ENCODE measurements at regions not wholly inside any gene's neighbourhood (a gene's known extent, or its start where the extent isn't known, plus 50 kb on each side); places are given as distances from the start of the nearest gene placed in this dataset.

GRCh38 chr14:83316356-83316755, 1782.7 kb upstream of the SEL1L start:
- Histone ChIP-seq H3K9me3 (no peaks in the 10 kb centered on the region), H3K4me3 (no peak overlapping the region), H3K36me3 (no peaks in the 10 kb centered on the region), H3K27ac (no peak overlapping the region), H3K27me3 (no peaks in the 10 kb centered on the region), H3K4me1 (ENCODE audit: insufficient read depth) (no peaks in the 10 kb centered on the region)
- WGBS, 3 donors = 89 to 96% (median 93%) methylated on average over 1 of the region's 1 CpG
- no peak for DNase-seq
- intact Hi-C loops (cut with DNase I) = no loop called here
- TF ChIP-seq CTCF (IDR thresholded peaks at IDR 0.05) (no peak), EP300 (IDR thresholded peaks at IDR 0.05) (no peak), POLR2A (IDR thresholded peaks at IDR 0.05) (no peak)

- WGBS, 3 donors = 83 to 93% (median 87%) methylated on average over 2 of the region's 2 CpGs
- TF ChIP-seq POLR2A (IDR thresholded peaks at IDR 0.05) = no peak
- no peak for TF ChIP-seq EP300 (IDR thresholded peaks at IDR 0.05)
- TF ChIP-seq CTCF (IDR thresholded peaks at IDR 0.05) = no peak
- Histone ChIP-seq H3K4me1 (ENCODE audit: insufficient read depth) (no peaks in the 10 kb centered on the region), H3K27me3 (no peaks in the 10 kb centered on the region), H3K4me3 (no peak overlapping the region), H3K9me3 (no peaks in the 10 kb centered on the region), H3K27ac (no peak overlapping the region), H3K36me3 (no peaks in the 10 kb centered on the region)
- no peak for DNase-seq
- intact Hi-C loops (cut with DNase I) = no loop called here
Observed at GRCh38 chr14:83320837-83321236, 1787.2 kb upstream of the SEL1L start.

- Histone ChIP-seq H3K27me3 (no peaks in the 10 kb centered on the region), H3K9me3 (no peaks in the 10 kb centered on the region), H3K4me1 (ENCODE audit: insufficient read depth) (no peaks in the 10 kb centered on the region), H3K27ac (no peak overlapping the region), H3K4me3 (no peak overlapping the region), H3K36me3 (no peaks in the 10 kb centered on the region)
- intact Hi-C loops (cut with DNase I) = no loop called here
- no peak for DNase-seq
- 96 to 100% (median 99%) methylated on average over 2 of the region's 2 CpGs for WGBS, 3 donors
- TF ChIP-seq EP300 (IDR thresholded peaks at IDR 0.05) (no peak), CTCF (IDR thresholded peaks at IDR 0.05) (no peak), POLR2A (IDR thresholded peaks at IDR 0.05) (no peak)
Observed at GRCh38 chr14:83331513-83331912, 1797.9 kb upstream of the SEL1L start.

GRCh38 chr14:83342590-83342989, 1808.9 kb upstream of the SEL1L start:
- Histone ChIP-seq H3K9me3 (no peaks in the 10 kb centered on the region), H3K27ac (no peak overlapping the region), H3K4me3 (no peak overlapping the region), H3K36me3 (no peaks in the 10 kb centered on the region), H3K27me3 (no peaks in the 10 kb centered on the region), H3K4me1 (ENCODE audit: insufficient read depth) (no peaks in the 10 kb centered on the region)
- 69 to 79% (median 76%) methylated on average over 9 of the region's 9 CpGs for WGBS, 3 donors
- intact Hi-C loops (cut with DNase I) = no loop called here
- no peak for DNase-seq
- no peak for TF ChIP-seq CTCF (IDR thresholded peaks at IDR 0.05)
- no peak for TF ChIP-seq EP300 (IDR thresholded peaks at IDR 0.05)
- no peak for TF ChIP-seq POLR2A (IDR thresholded peaks at IDR 0.05)

GRCh38 chr14:83347874-83348273, 1814.2 kb upstream of the SEL1L start:
- no peak for DNase-seq
- TF ChIP-seq CTCF (IDR thresholded peaks at IDR 0.05) (no peak), POLR2A (IDR thresholded peaks at IDR 0.05) (no peak), EP300 (IDR thresholded peaks at IDR 0.05) (no peak)
- Histone ChIP-seq H3K4me3 (no peak overlapping the region), H3K36me3 (no peaks in the 10 kb centered on the region), H3K27me3 (no peaks in the 10 kb centered on the region), H3K27ac (no peak overlapping the region), H3K9me3 (no peaks in the 10 kb centered on the region), H3K4me1 (ENCODE audit: insufficient read depth) (no peaks in the 10 kb centered on the region)
- intact Hi-C loops (cut with DNase I) = no loop called here
- 16 to 22% (median 19%) methylated on average over 1 of the region's 1 CpG for WGBS, 3 donors

All from ovary (tissue), 7 donors.